GM18519 (cell line): ENCODE measurements at regions not wholly inside any gene's neighbourhood (a gene's known extent, or its start where the extent isn't known, plus 50 kb on each side); places are given as distances from the start of the nearest gene placed in this dataset.
"Not testable (repeated sequence)": the region's sequence is repeated elsewhere in the genome, so short reads cannot be mapped to it uniquely, and the experiment has no call there.

Experiments
- ATAC-seq: cut with Tn5 transposase; IDR thresholded peaks from one replicate; pipeline ENCODE4 v1.9.1; 2021; ENCODE audit warnings: mild to moderate bottlenecking, moderate library complexity; ENCODE audit not compliant: unreplicated experiment, low FRiP score

DNA sequence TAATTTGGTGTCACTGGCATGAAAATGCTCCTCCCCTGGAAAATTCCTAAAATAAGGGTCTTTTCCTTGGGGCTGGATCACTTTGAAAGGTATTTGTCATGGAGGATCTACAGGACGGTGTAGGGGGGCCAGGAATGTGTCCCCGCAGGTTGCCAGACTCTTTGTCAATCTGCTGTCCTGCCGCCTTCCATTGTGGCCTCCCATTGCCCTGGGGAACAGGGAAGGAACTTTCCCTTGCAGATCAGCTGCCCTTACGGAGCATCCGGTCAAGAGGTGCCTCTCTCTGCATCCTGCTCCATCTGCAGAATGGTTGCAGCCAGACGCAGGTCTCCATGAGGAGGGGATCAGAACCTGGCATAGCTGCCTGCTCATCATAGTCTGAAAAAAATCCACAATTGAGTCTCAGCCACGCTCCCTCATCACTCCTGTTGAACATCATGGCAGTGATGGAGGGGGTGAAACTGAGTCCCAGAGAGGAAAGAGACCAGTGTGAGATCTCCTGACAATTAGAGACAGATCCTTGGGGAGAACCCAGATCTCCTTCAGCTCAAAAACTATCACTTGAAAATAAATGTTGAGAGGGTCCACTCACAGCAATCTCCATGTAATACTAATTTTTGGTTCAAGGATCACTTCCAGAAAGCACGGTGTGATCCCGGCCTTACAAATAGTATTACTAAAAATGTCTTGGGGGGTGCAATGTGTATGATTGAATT, 244.8 kb downstream of the MYCN start:
- no peak for ATAC-seq

DNA sequence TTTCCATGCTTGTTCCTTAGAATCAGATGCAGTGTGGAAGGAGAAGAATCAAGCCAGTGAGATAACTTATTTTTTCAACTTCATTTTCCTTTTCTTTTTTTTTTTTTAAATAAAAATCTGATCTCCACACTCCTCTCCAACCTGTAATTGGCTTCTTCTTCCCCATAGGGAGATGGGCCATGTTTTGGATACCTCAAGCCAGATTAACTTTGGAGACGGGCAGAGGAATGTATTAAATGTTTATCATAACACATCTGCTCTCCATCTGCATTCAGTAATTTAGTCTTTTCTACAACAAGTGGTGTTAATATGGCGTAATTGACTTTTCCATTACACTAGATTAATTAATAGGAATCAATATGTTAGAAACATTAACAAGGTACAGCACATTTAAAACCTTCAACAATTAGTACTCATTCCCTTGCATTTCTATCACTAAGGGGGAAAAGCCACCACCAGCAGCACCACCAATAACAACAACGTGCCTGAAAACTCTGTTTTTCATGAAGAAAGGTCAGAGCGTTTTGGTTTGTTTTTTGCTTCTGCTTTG, 244.1 kb downstream of the MYCN start:
- ATAC-seq, result no peak

DNA sequence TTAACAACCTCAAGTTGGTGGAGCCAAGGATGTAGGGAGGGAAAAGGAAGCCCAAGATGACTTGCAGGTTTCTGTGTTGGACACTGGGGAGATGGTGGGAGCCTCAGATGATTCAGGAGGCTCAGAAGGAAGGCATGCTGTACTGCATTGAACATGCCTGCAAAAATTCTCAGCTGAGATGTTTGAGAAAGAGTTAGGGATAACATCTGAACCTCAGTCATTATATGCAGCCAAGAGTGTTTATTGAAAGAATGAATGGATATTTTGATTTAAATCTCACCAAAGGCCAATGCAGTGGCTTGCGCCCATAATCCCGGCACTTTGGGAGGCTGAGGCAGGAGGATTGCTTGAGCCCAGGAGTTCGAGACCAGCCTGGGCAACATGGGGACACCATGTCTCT, 243.0 kb downstream of the MYCN start:
- no peak for ATAC-seq

DNA sequence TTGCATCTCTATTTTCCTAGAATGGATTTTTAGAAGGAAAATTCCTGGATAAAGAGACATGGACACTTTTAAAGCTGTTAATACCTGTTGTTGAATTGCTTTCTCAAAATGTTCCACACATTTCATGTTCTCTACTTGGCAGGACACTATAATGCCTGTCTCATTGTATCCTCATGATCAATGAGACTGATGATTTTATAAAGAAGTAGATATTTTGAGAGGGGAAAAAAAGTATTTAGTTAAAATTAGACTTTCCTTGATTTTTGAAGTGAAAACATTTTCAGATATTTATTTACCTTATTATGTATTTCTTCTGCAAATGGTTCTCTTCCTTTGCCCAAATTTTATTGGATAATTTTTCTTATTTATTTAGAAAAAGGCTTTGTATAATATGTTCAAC, 242.5 kb downstream of the MYCN start:
- no peak for ATAC-seq

DNA sequence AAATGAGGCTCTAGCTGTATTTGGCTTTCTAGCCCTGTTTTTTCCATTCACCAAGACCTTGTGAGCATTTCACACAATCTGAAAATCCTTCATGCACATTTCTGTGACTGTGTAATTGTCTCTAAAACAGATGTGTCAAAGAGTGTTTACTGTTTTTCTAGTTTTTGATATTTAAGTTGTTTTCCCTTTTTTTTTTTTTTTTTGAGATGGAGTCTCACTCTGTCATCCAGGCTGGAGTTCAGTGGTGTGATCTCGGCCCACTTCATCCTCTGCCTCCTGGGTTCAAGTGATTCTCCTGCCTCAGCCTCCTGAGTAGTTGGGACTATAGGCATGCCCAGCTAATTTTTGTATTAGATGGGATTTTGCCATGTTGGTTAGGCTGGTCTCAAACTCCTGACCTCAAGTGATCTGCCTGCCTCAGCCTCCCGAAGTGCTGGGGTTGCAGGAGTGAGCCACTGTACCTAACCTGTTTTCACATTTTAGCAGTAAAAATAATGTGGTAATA, 242.0 kb downstream of the MYCN start:
- ATAC-seq, result not testable (repeated sequence)

DNA sequence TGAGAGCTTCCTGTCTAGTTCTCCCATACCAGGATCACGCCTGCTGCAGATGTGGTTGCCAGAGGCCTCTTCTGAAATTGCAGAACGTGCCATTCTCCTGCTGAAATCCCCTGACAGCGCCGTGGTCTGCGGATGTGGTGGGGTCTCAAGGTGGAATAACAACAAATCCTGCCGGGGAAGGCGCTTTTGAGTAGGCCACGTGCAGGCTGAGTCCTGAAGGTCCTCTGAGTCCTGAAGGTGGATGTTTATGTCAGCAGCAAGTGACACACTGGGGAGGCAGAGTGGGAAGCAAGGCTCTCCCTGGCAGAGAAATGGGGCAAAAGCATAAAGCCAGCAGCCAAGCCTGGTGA, 241.4 kb downstream of the MYCN start:
- ATAC-seq, result no peak

DNA sequence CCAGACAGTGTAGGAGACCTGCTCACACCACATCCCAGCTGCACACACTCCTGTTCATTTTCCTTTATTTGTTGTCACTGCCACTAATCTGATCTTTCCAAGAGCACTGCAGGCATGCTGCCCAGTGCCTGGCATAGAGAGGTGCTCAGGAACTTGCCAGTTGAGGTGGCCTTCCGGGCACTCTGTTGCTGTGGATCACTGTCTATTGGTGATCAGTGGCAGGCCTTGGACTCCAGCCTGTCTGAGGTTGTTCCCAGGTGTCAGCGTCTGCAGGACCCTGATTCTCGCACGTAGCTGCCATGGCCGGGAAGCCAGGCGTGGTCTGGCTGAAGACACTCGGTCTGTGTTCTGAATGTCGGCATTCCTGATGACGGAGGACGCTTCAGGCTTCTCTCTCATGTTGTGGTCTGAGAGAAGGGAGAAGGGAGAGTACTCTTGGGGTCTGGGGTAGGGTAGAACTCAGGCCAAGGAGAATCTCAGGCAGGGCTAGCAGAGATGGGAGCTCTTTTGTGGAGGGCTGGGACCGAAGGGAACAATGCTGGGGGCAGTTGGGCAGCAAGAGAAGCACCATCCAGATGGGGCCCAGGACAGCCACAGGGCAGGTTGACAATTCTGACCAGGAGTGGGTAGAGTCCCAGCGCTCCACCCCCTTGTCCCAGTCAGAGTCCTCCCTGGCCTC, 240.9 kb downstream of the MYCN start:
- ATAC-seq, result no peak

DNA sequence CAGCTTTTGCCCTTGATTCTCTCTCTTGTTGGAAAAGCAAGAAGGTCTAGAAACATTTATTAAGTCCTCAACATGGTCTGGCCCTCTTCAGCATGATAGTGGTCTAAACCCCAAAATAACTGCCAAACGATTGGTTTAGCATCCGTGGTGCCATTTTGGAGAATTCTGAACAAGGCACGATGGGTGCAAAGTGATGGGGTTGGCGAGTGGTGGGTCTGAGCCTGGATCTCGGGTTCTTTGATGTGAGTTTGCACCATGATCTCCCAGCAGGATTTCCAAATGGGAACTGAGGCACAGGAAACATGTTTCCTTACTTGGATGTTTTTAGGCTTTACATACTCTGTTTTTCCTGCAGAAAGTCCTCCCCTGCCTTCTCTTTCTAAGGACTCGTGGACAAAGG, 240.3 kb downstream of the MYCN start:
- ATAC-seq, result no peak

DNA sequence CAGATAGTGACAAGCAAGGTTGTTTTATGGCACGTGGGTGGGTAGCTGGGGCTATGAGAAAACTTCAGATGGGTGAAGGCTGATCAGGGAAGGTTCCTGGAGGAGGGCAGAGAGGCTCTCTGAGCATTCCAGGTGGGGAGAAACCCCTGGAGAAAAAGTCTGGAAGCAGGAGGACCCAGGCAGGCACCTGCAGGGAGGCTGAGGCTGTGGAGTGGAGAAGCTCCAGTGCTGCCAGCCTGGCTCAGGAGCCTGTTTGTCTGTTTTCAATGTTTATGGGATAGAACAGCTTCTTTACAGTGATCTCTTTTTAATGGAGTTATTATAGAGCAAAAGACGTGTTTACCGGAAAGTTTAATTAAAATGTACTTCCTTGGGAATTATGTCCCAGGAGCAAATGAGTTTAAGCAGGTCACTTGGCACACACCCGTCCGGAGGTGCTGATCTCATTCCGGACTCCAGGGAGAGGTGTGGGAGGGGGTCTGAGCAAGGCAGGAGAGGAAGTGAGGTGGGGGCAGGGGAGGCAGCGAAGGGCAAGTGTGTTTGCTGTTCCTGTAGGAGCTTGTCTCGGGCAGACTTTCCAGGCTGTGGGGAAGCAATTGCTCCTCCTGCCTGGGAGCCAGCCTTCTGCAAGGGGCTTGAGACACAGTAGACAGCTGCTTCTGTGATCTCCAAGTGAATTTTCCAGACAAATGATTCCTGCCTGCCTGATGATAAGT, 239.5 kb downstream of the MYCN start:
- ATAC-seq, result no peak

- no peak for ATAC-seq
Observed at GRCh38 chr2:16178551-16179130, 238.3 kb downstream of the MYCN start.

- ATAC-seq, result no peak
Observed at GRCh38 chr2:16177671-16178180, 237.4 kb downstream of the MYCN start.

GRCh38 chr2:16176971-16177480, 236.7 kb downstream of the MYCN start:
- no peak for ATAC-seq

GRCh38 chr2:16175247-16175825, 235.0 kb downstream of the MYCN start:
- no peak for ATAC-seq

- ATAC-seq, result no peak
Observed at GRCh38 chr2:16174693-16175045, 234.3 kb downstream of the MYCN start.

DNA sequence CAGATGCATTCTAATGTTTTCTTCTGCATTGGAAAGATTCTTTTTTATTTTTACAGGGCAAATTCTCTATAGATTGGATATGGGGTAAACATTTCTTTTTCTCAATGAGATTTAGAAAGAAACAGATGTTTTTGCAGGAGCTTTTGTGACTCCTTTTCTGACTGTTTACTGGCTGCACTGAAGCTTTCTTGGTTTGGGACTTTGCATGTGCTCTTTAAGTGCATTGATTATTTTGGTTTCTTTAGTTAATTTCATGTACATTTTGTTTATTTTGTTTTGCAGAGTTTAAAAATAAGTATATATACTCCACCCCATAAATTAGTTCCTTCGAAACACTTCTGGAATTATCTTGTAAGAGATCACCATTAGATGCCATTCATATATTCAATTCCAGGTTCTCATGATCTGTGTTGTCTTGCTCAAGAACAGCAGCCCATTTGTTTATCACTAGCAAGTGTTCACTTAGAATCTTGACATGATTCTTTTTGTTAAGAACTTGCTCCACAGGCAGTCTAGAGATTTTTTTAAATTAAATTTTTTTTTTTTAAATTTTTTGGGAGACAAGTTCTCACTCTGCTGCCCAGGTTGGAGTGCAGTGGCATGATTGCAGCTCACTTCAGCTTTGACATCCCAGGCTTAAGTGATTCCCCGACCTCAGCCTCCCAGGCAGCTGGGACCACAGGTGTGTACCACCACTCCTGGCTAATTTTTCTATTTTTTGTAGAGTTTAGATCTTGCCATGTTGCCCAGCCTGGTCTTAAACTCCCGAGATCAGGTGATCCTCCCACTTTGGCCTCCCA, 233.7 kb downstream of the MYCN start:
- ATAC-seq, result no peak

- no peak for ATAC-seq
Observed at GRCh38 chr2:16172324-16173175, 232.2 kb downstream of the MYCN start.

GRCh38 chr2:16171425-16171920, 231.1 kb downstream of the MYCN start:
- no peak for ATAC-seq

DNA sequence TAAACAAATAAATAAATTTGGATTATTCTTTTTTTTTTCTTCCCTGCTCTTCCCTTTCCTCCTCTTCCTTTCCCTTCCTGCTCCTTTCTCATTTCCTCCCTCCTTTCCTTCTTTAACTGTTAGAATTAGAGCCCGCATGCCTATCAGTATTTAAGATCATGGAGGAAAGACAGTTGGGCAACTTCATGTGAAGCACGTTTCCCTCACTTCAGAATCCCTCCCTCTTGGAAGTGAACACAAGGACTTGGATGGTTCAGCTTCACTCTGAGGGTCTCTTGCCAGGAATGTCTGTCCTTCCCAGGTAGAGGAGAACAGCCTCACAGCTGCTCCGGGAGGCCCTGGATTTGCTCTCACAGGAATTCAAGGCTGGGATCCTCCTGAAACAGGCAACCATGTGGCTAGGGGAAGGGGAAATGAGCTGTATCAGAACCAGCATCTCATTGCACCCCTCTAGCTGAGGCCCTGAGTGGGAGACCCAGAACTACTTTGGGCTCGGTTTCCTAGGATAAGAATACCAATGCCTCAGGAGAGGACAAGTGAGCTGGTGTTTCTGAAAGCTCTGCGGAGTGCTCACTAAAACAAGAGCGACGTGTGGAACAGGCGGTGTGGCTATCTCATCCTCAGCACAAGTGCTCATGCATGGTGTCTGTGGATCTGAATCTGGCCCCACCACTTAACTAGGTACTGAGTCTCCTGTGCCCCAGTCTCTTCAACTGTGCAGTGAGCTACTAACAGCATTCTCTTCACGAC, 230.5 kb downstream of the MYCN start:
- no peak for ATAC-seq
